ENCODE measurements at regions not wholly inside any gene's neighbourhood (a gene's known extent, or its start where the extent isn't known, plus 50 kb on each side); places are given as distances from the start of the nearest gene placed in this dataset.

DNA sequence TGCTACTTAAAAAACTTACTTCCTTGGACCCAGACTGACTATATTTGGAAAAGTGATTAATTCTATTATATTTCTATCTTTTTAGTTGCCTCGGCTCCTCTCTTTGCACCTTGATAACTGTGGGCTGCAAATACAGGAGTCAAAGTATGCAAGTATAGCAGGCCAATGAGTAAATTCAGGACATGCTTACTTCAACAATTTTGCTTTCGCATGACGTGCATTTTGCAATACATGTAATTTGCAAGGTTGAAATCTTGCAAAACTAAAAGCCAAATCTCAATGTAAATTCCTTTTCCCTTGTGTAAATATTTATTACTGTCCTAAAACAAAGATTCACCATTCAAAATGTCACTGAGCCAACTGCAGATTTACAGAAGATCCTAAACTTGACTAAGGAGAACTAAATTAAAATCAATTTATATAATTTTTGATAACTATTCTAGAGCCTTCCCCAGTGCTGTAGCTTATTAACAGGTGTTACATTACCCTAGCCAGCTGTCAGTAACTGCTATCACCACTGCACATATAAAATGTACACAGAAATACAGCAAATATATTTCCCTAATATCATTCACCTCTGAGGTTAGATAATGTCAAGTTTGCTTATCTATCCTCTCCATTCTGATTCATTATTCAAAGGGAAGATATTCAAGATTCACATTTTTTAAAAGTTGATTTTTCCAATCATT, 1069.5 kb downstream of the TRHDE start:
- DNase-seq (ENCODE audit: low read depth), result no peak

GRCh38 chr12:73342733-73343132, 1070.6 kb downstream of the TRHDE start:
- DNase-seq (ENCODE audit: low read depth), result no peak

DNA sequence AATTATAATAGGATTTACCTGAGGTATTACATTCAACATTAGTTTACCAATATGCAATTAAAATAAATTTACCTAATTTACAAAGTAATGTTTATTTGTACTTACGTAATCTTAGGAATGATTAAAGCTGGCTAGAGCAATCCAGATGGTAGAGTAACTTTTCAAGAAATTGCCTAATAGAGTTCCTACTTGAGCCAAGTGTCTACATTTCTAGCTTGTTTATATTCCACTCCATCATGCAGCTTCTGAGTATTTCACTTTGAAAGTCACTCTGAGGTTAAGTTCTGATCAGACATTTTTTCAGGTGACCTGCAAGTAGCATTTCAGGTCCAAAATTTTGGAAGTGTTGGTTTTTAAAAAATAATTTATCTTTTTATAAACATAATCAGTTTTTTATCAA, 1080.7 kb downstream of the TRHDE start:
- DNase-seq (ENCODE audit: low read depth), result no peak

- DNase-seq (ENCODE audit: low read depth), result no peak
These were observed 1089.1 kb downstream of the TRHDE start for GRCh38 chr12:73361156-73361863.

DNA sequence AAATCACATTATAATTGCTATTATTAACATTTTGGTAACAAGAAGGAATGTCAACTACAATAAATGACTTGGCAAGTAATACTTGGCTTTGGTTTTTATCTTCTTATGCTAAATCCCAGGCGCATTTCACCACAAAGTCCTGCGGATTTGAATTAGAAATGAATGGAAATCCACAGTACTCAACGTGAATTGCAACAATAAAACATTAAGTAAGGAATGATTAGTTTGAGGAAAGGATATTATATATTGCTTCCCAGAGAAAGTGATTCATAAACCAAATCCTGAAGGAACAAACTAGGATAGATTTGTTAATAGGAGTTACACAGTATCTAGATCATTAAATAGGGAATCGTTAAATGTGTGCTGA, 1089.7 kb downstream of the TRHDE start:
- no peak for DNase-seq (ENCODE audit: low read depth)

- no peak for DNase-seq (ENCODE audit: low read depth)
These were observed 1090.5 kb downstream of the TRHDE start for GRCh38 chr12:73362666-73363065.

- DNase-seq (ENCODE audit: low read depth), result no peak
These were observed 1100.7 kb downstream of the TRHDE start for GRCh38 chr12:73372856-73373255.

DNA sequence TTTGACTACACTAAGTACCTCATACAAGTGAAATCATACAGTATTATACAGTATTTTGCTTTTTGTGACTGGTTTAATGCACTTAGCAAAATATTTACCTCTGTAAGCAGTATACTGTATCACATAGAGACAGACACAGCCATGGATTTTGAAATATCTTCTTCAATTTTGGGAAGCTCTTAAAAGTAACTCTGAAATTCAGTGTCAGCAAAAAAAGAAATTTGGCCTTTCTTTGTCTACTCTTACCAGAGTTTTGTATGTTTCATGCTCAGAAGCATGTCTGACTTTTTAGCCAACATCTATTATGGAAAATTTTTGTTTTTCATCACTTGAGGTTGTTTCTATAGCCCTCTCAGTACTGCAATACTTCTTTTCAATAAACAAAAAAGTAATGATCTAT, 1102.2 kb downstream of the TRHDE start:
- no peak for DNase-seq (ENCODE audit: low read depth)

- no peak for DNase-seq (ENCODE audit: low read depth)
These were observed 1111.5 kb downstream of the TRHDE start for GRCh38 chr12:73383584-73384222.

DNA sequence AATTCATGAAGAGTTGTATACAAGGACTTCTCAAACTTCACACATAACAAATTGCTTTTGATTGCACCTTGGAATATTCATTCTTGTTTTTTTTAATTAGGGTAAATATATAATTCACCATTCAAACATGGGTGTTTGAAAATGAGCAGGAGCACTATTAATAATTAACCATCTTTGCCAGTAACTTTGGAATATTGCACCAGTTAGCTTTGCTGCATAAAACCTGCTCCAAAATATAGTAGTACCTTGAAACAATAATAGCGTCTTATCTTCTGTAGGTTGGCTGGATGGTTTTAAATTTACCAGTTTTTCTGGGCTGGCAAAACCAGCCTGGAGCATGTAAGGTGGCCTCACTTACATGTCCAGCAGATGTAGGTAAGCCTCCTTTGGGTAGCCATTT, 1112.4 kb downstream of the TRHDE start:
- no peak for DNase-seq (ENCODE audit: low read depth)

GRCh38 chr12:73390261-73390660, 1118.1 kb downstream of the TRHDE start:
- no peak for DNase-seq (ENCODE audit: low read depth)

- DNase-seq (ENCODE audit: low read depth), result no peak
These were observed 1124.6 kb upstream of the ATXN7L3B start for GRCh38 chr12:73413051-73413450.

- no peak for DNase-seq (ENCODE audit: low read depth)
These were observed 1123.7 kb upstream of the ATXN7L3B start for GRCh38 chr12:73413974-73414373.

DNA sequence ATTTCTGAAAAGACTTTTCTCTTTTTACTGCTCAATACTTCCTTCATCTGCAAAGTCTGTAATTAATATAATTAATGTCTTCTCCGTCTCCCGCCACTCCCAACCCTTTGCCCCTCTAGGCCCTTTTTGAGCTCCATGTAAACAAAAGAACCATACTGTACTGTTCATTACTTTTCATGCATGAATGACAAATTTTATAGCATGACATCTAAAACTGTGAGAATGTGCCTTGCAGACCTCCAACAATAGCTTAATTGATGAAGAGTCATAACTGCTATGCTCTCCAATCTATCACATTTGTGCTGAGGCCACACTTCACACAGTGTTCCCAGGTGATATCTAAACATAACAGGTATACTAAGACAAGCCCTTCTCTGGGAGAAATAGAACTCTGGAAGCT, 1122.7 kb upstream of the ATXN7L3B start:
- no peak for DNase-seq (ENCODE audit: low read depth)

- DNase-seq (ENCODE audit: low read depth), result no peak
These were observed 1119.1 kb upstream of the ATXN7L3B start for GRCh38 chr12:73418541-73418940.

DNA sequence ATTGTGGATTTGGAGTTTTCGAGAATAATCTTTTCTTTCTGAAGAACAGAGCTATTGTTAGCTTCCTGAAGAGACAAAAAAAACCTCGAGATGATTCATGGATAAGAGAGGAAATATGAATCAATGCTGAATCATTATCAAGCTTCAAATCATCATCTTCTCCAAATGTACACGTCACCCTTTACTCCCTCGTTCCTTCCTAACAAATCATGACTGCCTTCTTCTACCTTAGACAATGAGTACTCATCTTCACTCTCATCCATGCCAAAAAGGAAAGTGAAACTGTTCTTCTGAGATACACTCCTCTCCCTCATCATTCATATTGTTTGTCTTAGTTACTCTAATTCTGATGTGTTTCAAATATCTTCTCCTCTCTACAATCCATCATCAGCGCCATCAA, 1115.8 kb upstream of the ATXN7L3B start:
- DNase-seq (ENCODE audit: low read depth), result no peak

DNA sequence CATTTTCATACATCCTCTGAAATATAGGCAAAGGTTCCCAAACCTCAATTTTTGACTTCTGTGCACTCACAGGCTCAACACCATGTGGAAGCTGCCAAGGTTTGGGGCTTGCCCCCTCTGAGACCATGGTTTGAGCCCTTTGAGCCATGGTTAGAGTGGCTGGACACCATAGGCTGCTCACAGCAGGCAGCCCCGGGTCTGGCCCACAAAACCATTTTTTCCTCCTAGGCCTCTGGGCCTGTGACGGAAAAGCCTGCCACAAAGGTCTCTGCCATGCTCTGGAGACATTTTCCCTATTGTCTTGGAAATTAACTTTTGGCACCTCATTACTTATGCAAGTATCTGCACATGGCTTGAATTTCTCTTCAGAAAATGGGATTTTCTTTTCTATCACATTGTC, 1113.2 kb upstream of the ATXN7L3B start:
- DNase-seq (ENCODE audit: low read depth), result no peak

GRCh38 chr12:73445658-73446324, 1091.8 kb upstream of the ATXN7L3B start:
- no peak for DNase-seq (ENCODE audit: low read depth)

GRCh38 chr12:73452672-73453469, 1084.8 kb upstream of the ATXN7L3B start:
- DNase-seq (ENCODE audit: low read depth), result no peak

- DNase-seq (ENCODE audit: low read depth), result no peak
These were observed 1077.4 kb upstream of the ATXN7L3B start for GRCh38 chr12:73460212-73460611.

DNA sequence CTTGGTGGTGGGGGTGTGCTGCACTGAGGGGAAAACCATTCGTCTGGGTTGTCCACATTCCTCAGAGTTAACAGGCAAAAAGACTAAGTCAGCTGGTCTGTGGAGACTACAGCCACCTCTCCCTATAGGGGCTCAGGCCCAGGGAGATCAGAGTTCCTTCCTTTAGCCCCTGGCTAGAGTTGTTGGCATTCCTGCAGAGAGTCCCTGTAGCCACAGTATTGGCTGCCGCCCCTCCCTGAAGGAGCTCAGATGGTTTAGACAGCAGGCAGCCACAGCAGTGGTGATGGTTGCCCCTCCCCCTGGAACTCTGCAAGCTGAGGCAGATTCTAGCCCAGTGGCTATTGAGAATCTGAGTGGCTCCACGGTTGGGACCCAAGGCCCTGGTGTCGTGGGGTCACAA, 1072.5 kb upstream of the ATXN7L3B start:
- no peak for DNase-seq (ENCODE audit: low read depth)

DNA sequence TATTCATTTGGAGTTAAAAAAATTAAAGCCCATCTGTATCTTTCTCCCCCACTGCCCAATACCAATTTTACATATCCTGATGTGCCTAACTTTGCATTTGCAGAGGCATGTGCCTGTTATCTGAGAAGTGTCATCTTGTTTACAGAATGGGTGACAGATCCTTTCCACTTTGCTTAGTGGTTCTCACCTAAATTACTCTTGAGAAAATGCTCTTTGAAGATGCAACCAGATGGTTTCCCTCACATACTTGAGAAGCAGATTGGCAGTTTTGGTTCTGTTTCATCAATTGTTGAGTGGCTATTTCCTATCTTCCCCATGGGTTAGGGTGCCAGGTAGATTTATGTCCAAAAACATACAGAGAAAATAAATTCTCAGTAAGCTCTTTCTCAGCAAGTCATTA, 1051.4 kb upstream of the ATXN7L3B start:
- DNase-seq (ENCODE audit: low read depth), result no peak
